GM23338 (cell line): ENCODE measurements at regions not wholly inside any gene's neighbourhood (a gene's known extent, or its start where the extent isn't known, plus 50 kb on each side); places are given as distances from the start of the nearest gene placed in this dataset.
A peak's percentile ranks its signal among the peaks of the same experiment; 100 is the strongest.

Experiments used
- ATAC-seq: fragments of 200-7000 bp; cut with Tn5 transposase; 3 replicates; pipeline ENCODE4 v1.9.1; 2020
- DNase-seq: peaks from one replicate; pipeline ENCODE4 v3.0.0-alpha.2; 2015; ENCODE audit warnings: low spot score
- H2AFZ ChIP-seq: fragments of 200-600 bp; sonication (generic); 2 replicates; pipeline ENCODE4 v1.8.0; 2016; ENCODE audit warnings: antibody characterized with exemption, mild to moderate bottlenecking, moderate library complexity
- H3F3A ChIP-seq: fragments of 200-600 bp; sonication (generic); replicated peaks from 2 replicates; pipeline ENCODE4 v1.8.0; 2017; ENCODE audit warnings: antibody characterized with exemption, mixed run types, low read depth
- H3K27ac ChIP-seq: fragments of 200-600 bp; sonication (generic); 2 replicates; pipeline ENCODE4 v1.6.1; 2016; ENCODE audit warnings: low read depth
- H3K27me3 ChIP-seq: fragments of 200-600 bp; sonication (generic); 2 replicates; pipeline ENCODE4 v1.8.0; 2016; ENCODE audit warnings: mild to moderate bottlenecking, mixed run types, moderate library complexity; ENCODE audit not compliant: insufficient read depth
- H3K36me3 ChIP-seq: fragments of 200-600 bp; sonication (generic); 2 replicates; pipeline ENCODE4 v1.8.0; 2016; ENCODE audit warnings: mild to moderate bottlenecking; ENCODE audit not compliant: insufficient read depth
- H3K4me1 ChIP-seq: fragments of 200-600 bp; sonication (generic); 2 replicates; pipeline ENCODE4 v1.8.0; 2016; ENCODE audit warnings: mild to moderate bottlenecking, moderate library complexity; ENCODE audit not compliant: insufficient read depth
- H3K4me2 ChIP-seq: fragments of 200-600 bp; sonication (generic); 2 replicates; pipeline ENCODE4 v1.7.1; 2017; ENCODE audit warnings: mixed run types
- H3K4me3 ChIP-seq: fragments of 200-600 bp; sonication (generic); 2 replicates; pipeline ENCODE4 v1.6.1; 2016; ENCODE audit warnings: mixed run types
- H3K79me2 ChIP-seq: fragments of 200-600 bp; sonication (generic); replicated peaks from 2 replicates; pipeline ENCODE4 v1.8.0; 2017; ENCODE audit warnings: mild to moderate bottlenecking; ENCODE audit not compliant: insufficient read depth
- H3K9me2 ChIP-seq: fragments of 200-600 bp; sonication (generic); 2 replicates; pipeline ENCODE4 v1.8.0; 2017; ENCODE audit not compliant: insufficient read depth
- H4K20me1 ChIP-seq: fragments of 200-600 bp; sonication (generic); replicated peaks from 2 replicates; pipeline ENCODE4 v1.8.0; 2017; ENCODE audit warnings: mild to moderate bottlenecking; ENCODE audit not compliant: insufficient read depth
- H3K27ac Mint-ChIP-seq: 2 replicates; pipeline ENCODE4 v1.8.0; 2020; ENCODE audit warnings: inconsistent platforms, mild to moderate bottlenecking, moderate library complexity, mixed read lengths
- H3K27me3 Mint-ChIP-seq: 3 replicates; pipeline ENCODE4 v1.8.0; 2022; ENCODE audit warnings: low read depth, mild to moderate bottlenecking, moderate library complexity, mixed read lengths, inconsistent platforms; ENCODE audit not compliant: insufficient read depth, poor library complexity
- H3K36me3 Mint-ChIP-seq: 3 replicates; pipeline ENCODE4 v1.8.0; 2021; ENCODE audit warnings: low read depth, mild to moderate bottlenecking, inconsistent platforms, moderate library complexity, mixed read lengths
- H3K4me1 Mint-ChIP-seq: 3 replicates; pipeline ENCODE4 v1.8.0; 2020; ENCODE audit warnings: mild to moderate bottlenecking, inconsistent platforms, mixed read lengths
- H3K4me3 Mint-ChIP-seq: 3 replicates; pipeline ENCODE4 v1.8.0; 2021; ENCODE audit warnings: moderate library complexity, mild to moderate bottlenecking, inconsistent platforms, mixed read lengths
- H3K9me3 Mint-ChIP-seq: 3 replicates; pipeline ENCODE4 v1.8.0; 2020; ENCODE audit warnings: moderate library complexity, mild to moderate bottlenecking, inconsistent platforms, mixed read lengths
- CREB1 ChIP-seq: fragments of 250-450 bp; sonication (Bioruptor Pico); IDR thresholded peaks from 2 replicates; pipeline ENCODE4 v1.5.0; 2020; ENCODE audit warnings: low read depth, mild to moderate bottlenecking, moderate library complexity
- CTCF ChIP-seq, 2 experiments: fragments of 200-600 bp in 1 of 2; sonication (generic) in 1 of 2; conservative IDR thresholded peaks; 2 replicates each; pipeline versions ENCODE4 v1.5.1 to v1.6.1; 2016 to 2017; ENCODE audit warnings: antibody characterized with exemption in 2 of 2, low read depth in 2 of 2, mild to moderate bottlenecking in 2 of 2, moderate library complexity in 1 of 2
- EZH2 ChIP-seq: fragments of 200-600 bp; sonication (generic); IDR thresholded peaks from one replicate; pipeline ENCODE4 v1.8.0; 2017; ENCODE audit warnings: antibody characterized with exemption, mild to moderate bottlenecking, low read depth; ENCODE audit not compliant: unreplicated experiment
- EZH2phosphoT487 ChIP-seq: fragments of 200-600 bp; sonication (generic); IDR thresholded peaks from one replicate; pipeline ENCODE4 v1.8.1; 2018; ENCODE audit warnings: antibody characterized with exemption; ENCODE audit not compliant: unreplicated experiment
- JUNB ChIP-seq: IDR thresholded peaks from one replicate; pipeline ENCODE4 v1.6.1; 2016; ENCODE audit warnings: antibody characterized with exemption; ENCODE audit not compliant: unreplicated experiment
- NANOG ChIP-seq: IDR thresholded peaks from 2 replicates; pipeline ENCODE4 v1.6.1; 2016; ENCODE audit warnings: antibody characterized with exemption, borderline replicate concordance
- POLR2AphosphoS5 ChIP-seq: IDR thresholded peaks from 2 replicates; pipeline ENCODE4 v1.6.1; 2016; ENCODE audit warnings: antibody characterized with exemption, low read depth
- STAT1 ChIP-seq: IDR thresholded peaks from one replicate; pipeline ENCODE4 v1.6.1; 2016; ENCODE audit warnings: antibody characterized with exemption; ENCODE audit not compliant: unreplicated experiment
- ZNF114 ChIP-seq: fragments of 250-450 bp; sonication (Bioruptor Pico); IDR thresholded peaks from 2 replicates; pipeline ENCODE4 v1.5.0; 2020; ENCODE audit warnings: mild to moderate bottlenecking, moderate library complexity
- ZNF331 ChIP-seq: fragments of 250-450 bp; sonication (Bioruptor Pico); IDR thresholded peaks from 2 replicates; pipeline ENCODE4 v1.5.0; 2020; ENCODE audit warnings: low read depth, mild to moderate bottlenecking, moderate library complexity
- TF ChIP-seq, protein P1 (sequence below): IDR thresholded peaks from 2 replicates; pipeline ENCODE4 v1.6.1; 2016; ENCODE audit warnings: antibody characterized with exemption
- TF ChIP-seq, protein P2 (sequence below): fragments of 250-450 bp; sonication (Bioruptor Pico); IDR thresholded peaks from 2 replicates; pipeline ENCODE4 v1.5.0; 2020; ENCODE audit warnings: mild to moderate bottlenecking, moderate library complexity

DNA sequence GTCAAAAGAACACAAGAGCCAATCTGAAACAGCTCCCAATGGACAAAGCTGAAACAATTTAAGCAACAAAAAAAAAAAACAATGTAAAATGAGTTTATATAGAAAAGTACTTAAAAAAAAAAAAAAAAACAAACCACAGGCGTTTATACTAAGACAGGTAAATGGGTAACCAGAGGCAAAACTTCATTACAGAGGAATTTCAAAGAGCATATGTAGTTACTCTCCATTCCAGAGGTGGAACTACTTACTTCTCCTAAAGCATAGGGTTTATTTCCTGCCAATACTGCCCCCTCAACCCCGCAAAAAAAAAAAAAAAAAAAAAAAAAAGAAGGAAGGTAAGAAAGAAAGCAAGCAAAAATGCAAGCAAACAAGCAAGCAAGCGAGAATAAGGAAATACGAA is 132.9 kb downstream of the LIG4 start:
- Histone ChIP-seq H2AFZ (no peak overlapping the region; the same call in 1 of the 2 replicates), H3K4me2 (0 out of 2 replicates have a peak overlapping the region, but pooled peaks have one; percentile 10), H3K36me3 (no peaks in the 10 kb centered on the region), H3K27ac (peak overlapping the region; percentile 43; the same call in 1 of the 2 replicates), H3K79me2 (no peaks in the 10 kb centered on the region), H3F3A (no peaks in the 10 kb centered on the region), H3K9me2 (no peaks in the 10 kb centered on the region; the same call in 1 of the 2 replicates), H4K20me1 (no peaks in the 10 kb centered on the region), H3K4me3 (no peak overlapping the region), H3K27me3 (no peaks in the 10 kb centered on the region), H3K4me1 (peaks cover 12% of the 10 kb centered on the region; the same call in 1 of the 2 replicates)
- no peaks in the 10 kb centered on the region for H3K27me3 Mint-ChIP-seq
- H3K4me3 Mint-ChIP-seq: no peak overlapping the region
- peaks cover 13% of the 10 kb centered on the region; the same call in 2 of the 3 replicates for H3K4me1 Mint-ChIP-seq
- ATAC-seq (no peak), DNase-seq (no peak)
- TF ChIP-seq NANOG: no peak
- TF ChIP-seq, protein P1, sequence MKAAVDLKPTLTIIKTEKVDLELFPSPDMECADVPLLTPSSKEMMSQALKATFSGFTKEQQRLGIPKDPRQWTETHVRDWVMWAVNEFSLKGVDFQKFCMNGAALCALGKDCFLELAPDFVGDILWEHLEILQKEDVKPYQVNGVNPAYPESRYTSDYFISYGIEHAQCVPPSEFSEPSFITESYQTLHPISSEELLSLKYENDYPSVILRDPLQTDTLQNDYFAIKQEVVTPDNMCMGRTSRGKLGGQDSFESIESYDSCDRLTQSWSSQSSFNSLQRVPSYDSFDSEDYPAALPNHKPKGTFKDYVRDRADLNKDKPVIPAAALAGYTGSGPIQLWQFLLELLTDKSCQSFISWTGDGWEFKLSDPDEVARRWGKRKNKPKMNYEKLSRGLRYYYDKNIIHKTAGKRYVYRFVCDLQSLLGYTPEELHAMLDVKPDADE: no peak
- no peak for TF ChIP-seq EZH2
- no peak for TF ChIP-seq EZH2phosphoT487
- no peak for TF ChIP-seq POLR2AphosphoS5
- no peak for TF ChIP-seq STAT1
- TF ChIP-seq CTCF (conservative IDR thresholded peaks at IDR 0.05; ENCODE audit: low read depth in 2 of 2): no peak
- TF ChIP-seq ZNF331 (CRISPR knock-in tag): no peak
- TF ChIP-seq ZNF114 (CRISPR knock-in tag): no peak
- TF ChIP-seq JUNB: no peak
- no peak for TF ChIP-seq CREB1 (CRISPR knock-in tag)
- TF ChIP-seq, protein P2, sequence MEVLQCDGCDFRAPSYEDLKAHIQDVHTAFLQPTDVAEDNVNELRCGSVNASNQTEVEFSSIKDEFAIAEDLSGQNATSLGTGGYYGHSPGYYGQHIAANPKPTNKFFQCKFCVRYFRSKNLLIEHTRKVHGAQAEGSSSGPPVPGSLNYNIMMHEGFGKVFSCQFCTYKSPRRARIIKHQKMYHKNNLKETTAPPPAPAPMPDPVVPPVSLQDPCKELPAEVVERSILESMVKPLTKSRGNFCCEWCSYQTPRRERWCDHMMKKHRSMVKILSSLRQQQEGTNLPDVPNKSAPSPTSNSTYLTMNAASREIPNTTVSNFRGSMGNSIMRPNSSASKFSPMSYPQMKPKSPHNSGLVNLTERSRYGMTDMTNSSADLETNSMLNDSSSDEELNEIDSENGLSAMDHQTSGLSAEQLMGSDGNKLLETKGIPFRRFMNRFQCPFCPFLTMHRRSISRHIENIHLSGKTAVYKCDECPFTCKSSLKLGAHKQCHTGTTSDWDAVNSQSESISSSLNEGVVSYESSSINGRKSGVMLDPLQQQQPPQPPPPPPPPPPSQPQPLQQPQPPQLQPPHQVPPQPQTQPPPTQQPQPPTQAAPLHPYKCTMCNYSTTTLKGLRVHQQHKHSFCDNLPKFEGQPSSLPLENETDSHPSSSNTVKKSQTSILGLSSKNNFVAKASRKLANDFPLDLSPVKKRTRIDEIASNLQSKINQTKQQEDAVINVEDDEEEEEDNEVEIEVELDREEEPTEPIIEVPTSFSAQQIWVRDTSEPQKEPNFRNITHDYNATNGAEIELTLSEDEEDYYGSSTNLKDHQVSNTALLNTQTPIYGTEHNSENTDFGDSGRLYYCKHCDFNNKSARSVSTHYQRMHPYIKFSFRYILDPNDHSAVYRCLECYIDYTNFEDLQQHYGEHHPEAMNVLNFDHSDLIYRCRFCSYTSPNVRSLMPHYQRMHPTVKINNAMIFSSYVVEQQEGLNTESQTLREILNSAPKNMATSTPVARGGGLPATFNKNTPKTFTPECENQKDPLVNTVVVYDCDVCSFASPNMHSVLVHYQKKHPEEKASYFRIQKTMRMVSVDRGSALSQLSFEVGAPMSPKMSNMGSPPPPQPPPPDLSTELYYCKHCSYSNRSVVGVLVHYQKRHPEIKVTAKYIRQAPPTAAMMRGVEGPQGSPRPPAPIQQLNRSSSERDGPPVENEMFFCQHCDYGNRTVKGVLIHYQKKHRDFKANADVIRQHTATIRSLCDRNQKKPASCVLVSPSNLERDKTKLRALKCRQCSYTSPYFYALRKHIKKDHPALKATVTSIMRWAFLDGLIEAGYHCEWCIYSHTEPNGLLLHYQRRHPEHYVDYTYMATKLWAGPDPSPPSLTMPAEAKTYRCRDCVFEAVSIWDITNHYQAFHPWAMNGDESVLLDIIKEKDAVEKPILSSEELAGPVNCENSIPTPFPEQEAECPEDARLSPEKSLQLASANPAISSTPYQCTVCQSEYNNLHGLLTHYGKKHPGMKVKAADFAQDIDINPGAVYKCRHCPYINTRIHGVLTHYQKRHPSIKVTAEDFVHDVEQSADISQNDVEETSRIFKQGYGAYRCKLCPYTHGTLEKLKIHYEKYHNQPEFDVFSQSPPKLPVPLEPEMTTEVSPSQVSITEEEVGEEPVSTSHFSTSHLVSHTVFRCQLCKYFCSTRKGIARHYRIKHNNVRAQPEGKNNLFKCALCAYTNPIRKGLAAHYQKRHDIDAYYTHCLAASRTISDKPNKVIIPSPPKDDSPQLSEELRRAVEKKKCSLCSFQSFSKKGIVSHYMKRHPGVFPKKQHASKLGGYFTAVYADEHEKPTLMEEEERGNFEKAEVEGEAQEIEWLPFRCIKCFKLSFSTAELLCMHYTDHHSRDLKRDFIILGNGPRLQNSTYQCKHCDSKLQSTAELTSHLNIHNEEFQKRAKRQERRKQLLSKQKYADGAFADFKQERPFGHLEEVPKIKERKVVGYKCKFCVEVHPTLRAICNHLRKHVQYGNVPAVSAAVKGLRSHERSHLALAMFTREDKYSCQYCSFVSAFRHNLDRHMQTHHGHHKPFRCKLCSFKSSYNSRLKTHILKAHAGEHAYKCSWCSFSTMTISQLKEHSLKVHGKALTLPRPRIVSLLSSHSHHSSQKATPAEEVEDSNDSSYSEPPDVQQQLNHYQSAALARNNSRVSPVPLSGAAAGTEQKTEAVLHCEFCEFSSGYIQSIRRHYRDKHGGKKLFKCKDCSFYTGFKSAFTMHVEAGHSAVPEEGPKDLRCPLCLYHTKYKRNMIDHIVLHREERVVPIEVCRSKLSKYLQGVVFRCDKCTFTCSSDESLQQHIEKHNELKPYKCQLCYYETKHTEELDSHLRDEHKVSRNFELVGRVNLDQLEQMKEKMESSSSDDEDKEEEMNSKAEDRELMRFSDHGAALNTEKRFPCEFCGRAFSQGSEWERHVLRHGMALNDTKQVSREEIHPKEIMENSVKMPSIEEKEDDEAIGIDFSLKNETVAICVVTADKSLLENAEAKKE: no peak
- H3K36me3 Mint-ChIP-seq: peaks cover under 1% of the 10 kb centered on the region; the same call in 2 of the 3 replicates
- H3K27ac Mint-ChIP-seq: no peak overlapping the region
- H3K9me3 Mint-ChIP-seq: peaks cover 8% of the 10 kb centered on the region; the same call in 2 of the 3 replicates
